CD4-positive, alpha-beta T cell treated with Interleukin-1 beta for 1 hour (primary cell): ENCODE measurements at regions not wholly inside any gene's neighbourhood (a gene's known extent, or its start where the extent isn't known, plus 50 kb on each side); places are given as distances from the start of the nearest gene placed in this dataset.

Source experiments
- DNase-seq, 2 donors: peaks; one replicate each; pipeline ENCODE4 v3.0.0-alpha.2; 2020 to 2022

GRCh38 chr2:217749008-217749407, 253.8 kb downstream of the TNS1 start:
- DNase-seq: no peak

GRCh38 chr2:217746808-217747207, 256.0 kb downstream of the TNS1 start:
- no peak for DNase-seq

DNA sequence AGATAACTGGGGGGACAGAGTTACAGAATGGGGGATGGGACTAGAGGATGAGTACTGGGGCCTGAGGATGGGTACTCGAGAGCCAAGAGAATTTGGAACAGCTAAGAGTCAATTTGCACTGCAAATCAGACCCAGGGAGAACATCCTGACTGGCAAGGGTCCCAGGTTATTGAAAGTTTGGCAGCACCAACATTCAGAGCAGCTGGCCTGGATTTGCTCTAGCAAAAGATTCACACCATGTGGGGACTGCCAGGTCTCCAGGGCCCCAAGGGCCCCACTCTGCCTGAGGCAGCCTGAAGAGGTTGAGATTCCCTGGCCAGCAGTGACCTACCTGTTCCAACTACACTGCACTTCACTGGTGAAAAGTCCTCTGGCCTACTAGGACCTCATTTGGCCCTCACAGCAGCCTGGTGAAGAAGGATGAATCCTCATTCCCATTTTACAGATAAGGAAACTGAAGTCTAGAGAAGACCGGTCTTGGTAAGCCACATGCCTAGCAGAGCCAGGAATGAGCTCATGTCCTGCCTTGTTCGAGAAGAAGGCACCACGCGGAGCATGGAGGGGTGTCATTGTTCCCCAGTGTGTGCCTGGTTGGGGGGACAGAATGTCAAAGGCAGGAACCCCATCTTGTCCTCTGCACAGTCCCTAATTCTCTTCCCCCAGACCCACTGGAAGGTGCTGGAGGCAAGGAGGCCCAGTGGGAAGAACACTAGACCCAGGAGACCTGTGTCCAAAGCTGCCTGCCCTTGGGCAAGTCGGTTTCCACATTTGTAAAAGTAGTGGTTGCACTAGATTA, 258.6 kb downstream of the TNS1 start:
- no peak for DNase-seq

DNA sequence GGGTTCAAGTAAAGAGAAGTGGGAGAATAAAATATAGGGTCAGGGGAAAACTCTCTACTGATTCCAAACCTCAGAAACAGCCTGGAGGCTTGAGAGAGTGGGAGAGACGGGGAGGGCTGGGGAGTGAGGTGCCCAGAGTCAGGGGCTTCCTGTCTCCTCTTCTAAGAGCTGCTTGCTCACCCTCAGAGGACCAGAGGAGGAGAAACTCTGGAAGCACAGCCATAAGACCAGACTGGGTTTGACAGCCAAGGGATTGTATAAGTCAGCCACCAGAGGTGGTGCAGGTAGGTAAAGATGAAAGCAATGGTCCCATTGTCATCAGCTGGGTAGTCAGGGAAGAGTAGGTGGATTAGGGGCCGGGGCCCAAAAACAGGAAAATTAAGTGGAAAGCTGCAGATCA, 259.4 kb downstream of the TNS1 start:
- DNase-seq: no peak

- DNase-seq: no peak
These were observed 260.0 kb downstream of the TNS1 start for GRCh38 chr2:217742841-217743240.

DNA sequence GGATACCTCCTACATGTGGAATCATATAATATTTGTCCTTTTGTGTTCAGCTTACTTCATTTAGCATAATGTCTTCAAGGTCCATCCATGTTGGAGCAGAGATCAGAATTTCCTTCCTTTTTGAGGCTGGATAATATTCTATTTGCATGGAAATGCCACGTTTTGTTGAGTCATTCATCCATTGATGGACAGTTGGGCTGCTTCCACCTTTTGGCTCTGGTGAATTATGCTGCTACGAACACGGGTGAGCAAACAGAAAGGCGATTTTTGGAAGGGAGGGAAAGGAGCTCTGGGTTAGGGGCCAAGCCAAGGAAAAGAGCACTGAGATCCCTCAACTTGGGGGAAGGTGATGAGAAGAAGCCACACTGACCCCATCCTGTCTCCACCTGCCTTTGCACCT, 260.5 kb downstream of the TNS1 start:
- DNase-seq: no peak

GRCh38 chr2:217741381-217741955, 261.3 kb downstream of the TNS1 start:
- DNase-seq: no peak

DNA sequence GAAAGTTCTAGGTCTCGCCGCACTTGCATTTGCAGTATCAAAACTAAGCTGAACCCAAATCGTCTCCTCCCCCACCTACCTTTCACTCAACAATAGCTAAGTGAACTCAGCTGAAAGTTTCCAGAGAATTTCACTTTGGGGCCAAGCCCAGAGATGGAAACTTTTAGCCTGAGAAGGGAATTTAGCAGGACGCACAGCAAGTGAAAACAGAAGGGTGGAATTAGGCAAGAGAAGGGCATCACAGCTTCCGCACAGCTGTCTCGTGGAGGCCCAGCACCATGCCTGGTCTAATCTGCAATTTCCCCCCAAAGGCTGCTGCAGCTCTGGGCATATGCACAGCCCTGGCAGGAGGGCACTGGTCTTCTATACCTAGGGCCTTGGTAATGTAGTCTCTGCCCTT, 262.0 kb downstream of the TNS1 start:
- DNase-seq: no peak

DNA sequence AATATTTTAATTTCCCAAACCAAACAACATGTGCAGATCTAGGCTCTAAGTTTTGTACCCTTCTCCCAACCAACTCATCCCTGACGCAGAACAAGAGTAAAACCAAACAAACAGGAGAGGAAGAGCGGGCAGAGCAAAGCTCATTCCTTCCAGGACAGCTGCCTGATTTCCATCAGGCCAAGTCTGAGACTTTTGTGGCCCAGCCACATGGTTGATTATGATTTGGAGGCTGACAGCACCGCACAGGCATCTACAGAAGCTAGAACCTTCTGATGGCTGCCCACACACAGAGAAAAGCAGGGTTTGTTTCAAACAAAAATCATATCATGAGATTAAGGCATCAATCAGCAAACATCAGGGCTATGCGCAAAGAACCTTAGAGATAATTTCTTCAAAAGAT, 262.6 kb downstream of the TNS1 start:
- no peak for DNase-seq

- DNase-seq: no peak
These were observed 263.1 kb downstream of the TNS1 start for GRCh38 chr2:217739741-217740140.

GRCh38 chr2:217738061-217738460, 264.7 kb downstream of the TNS1 start:
- no peak for DNase-seq

GRCh38 chr2:217736776-217737550, 265.8 kb downstream of the TNS1 start:
- no peak for DNase-seq

GRCh38 chr2:217735899-217736298, 266.9 kb downstream of the TNS1 start:
- DNase-seq: no peak

DNA sequence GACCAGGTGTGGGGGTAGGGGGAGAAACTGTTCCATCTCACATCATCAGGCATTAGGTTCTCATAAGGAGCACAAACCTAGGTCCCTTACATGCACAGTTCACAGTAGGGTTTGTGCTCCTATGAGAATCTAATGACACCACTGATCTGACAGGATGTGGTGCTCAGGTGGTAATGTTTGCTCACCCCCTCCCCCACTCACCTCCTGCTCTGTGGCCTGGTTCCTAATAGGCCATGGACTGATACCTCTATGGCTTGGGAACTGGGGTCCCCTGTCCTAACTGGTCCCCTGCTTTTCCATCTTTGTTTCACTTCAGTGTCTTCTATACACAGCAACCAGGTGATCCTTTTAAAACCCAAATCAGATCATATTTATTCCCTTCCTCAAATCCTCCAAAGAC, 267.8 kb downstream of the TNS1 start:
- DNase-seq: no peak

- DNase-seq: no peak
These were observed 269.3 kb downstream of the TNS1 start for GRCh38 chr2:217733461-217733860.

- DNase-seq: no peak
These were observed 269.8 kb downstream of the TNS1 start for GRCh38 chr2:217732992-217733391.

- no peak for DNase-seq
These were observed 271.0 kb downstream of the TNS1 start for GRCh38 chr2:217731805-217732204.

- DNase-seq: no peak
These were observed 273.3 kb downstream of the TNS1 start for GRCh38 chr2:217729421-217730053.

- DNase-seq: no peak
These were observed 275.0 kb downstream of the TNS1 start for GRCh38 chr2:217727801-217728200.

DNA sequence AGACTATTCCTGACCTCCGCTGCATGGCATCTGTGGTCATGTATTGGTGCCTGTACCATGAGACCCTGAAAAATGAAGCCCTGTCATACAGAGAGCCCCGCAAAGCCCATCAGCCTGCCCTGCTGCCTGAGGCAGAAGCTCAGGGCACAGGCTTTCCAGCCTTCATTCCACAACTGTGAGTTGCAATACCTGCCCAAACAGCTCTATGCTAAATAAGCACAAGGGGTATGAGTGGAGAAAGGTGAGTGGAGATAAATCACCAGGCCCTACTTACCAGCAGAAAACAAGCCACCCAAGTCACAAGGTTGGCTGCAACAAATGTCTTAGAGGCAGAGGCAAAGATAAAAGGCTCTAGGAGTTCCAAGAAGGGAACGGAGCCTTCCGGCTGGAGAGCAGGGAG, 277.4 kb downstream of the TNS1 start:
- DNase-seq: no peak

GRCh38 chr2:217724471-217724870, 278.3 kb downstream of the TNS1 start:
- DNase-seq: no peak

- no peak for DNase-seq
These were observed 278.8 kb downstream of the TNS1 start for GRCh38 chr2:217723981-217724380.

- no peak for DNase-seq
These were observed 279.8 kb downstream of the TNS1 start for GRCh38 chr2:217722883-217723472.
